Osteoblast (primary cell): ENCODE measurements at regions not wholly inside any gene's neighbourhood (a gene's known extent, or its start where the extent isn't known, plus 50 kb on each side); places are given as distances from the start of the nearest gene placed in this dataset.

ENCODE experiments used
- DNase-seq: peaks from one replicate; pipeline ENCODE4 v3.0.0; 2011; ENCODE audit warnings: low spot score, mixed read lengths; ENCODE audit not compliant: insufficient read length; ENCODE audit errors: missing footprints
- H2AFZ ChIP-seq: 2 replicates; pipeline ENCODE4 v1.6.0; 2011; ENCODE audit warnings: mild to moderate bottlenecking, low read length
- H3K27ac ChIP-seq: 2 replicates; pipeline ENCODE4 v1.5.1; 2011; ENCODE audit warnings: mild to moderate bottlenecking, low read depth, low read length, moderate library complexity
- H3K27me3 ChIP-seq: 2 replicates; pipeline ENCODE4 v1.6.0; 2012; ENCODE audit warnings: mild to moderate bottlenecking, control low read depth, inconsistent platforms, low read length, moderate library complexity; ENCODE audit not compliant: insufficient read depth
- H3K36me3 ChIP-seq: 2 replicates; pipeline ENCODE4 v1.5.1; 2011; ENCODE audit warnings: mild to moderate bottlenecking, low read length, control low read depth, moderate library complexity; ENCODE audit not compliant: insufficient read depth
- H3K4me1 ChIP-seq: 2 replicates; pipeline ENCODE4 v1.5.1; 2011; ENCODE audit warnings: mild to moderate bottlenecking, low read length, control low read depth, moderate library complexity; ENCODE audit not compliant: insufficient read depth
- H3K4me2 ChIP-seq: 2 replicates; pipeline ENCODE4 v1.6.0; 2011; ENCODE audit warnings: mild to moderate bottlenecking, low read length; ENCODE audit not compliant: insufficient read depth
- H3K4me3 ChIP-seq: fragments of 200-600 bp; sonication (generic); 3 replicates; pipeline ENCODE4 v1.5.1; 2012; ENCODE audit warnings: mild to moderate bottlenecking, low read length, inconsistent platforms; ENCODE audit not compliant: insufficient read depth
- H3K79me2 ChIP-seq: 2 replicates; pipeline ENCODE4 v1.6.0; 2012; ENCODE audit warnings: mild to moderate bottlenecking, low read length, control low read depth, inconsistent platforms; ENCODE audit not compliant: insufficient read depth
- H3K9me3 ChIP-seq: 2 replicates; pipeline ENCODE4 v1.5.1; 2011; ENCODE audit warnings: low read depth, low read length, control low read depth
- H4K20me1 ChIP-seq: 2 replicates; pipeline ENCODE4 v1.6.0; 2012; ENCODE audit warnings: mild to moderate bottlenecking, low read length, control low read depth; ENCODE audit not compliant: insufficient read depth
- TF ChIP-seq, protein P1 (sequence below): IDR thresholded peaks from 2 replicates; pipeline ENCODE4 v1.5.1; 2011; ENCODE audit warnings: mild to moderate bottlenecking, low read depth, low read length, moderate library complexity; ENCODE audit errors: extremely low read depth

GRCh38 chr2:228624733-228625132 is 443.2 kb upstream of the SPHKAP start:
- Histone ChIP-seq H3K27ac (no peak overlapping the region), H4K20me1 (no peaks in the 10 kb centered on the region), H3K27me3 (no peaks in the 10 kb centered on the region), H3K9me3 (no peaks in the 10 kb centered on the region), H3K4me3 (no peak overlapping the region), H3K36me3 (no peaks in the 10 kb centered on the region), H3K79me2 (no peaks in the 10 kb centered on the region), H3K4me2 (no peak overlapping the region), H2AFZ (no peak overlapping the region), H3K4me1 (no peaks in the 10 kb centered on the region)
- TF ChIP-seq, protein P1, sequence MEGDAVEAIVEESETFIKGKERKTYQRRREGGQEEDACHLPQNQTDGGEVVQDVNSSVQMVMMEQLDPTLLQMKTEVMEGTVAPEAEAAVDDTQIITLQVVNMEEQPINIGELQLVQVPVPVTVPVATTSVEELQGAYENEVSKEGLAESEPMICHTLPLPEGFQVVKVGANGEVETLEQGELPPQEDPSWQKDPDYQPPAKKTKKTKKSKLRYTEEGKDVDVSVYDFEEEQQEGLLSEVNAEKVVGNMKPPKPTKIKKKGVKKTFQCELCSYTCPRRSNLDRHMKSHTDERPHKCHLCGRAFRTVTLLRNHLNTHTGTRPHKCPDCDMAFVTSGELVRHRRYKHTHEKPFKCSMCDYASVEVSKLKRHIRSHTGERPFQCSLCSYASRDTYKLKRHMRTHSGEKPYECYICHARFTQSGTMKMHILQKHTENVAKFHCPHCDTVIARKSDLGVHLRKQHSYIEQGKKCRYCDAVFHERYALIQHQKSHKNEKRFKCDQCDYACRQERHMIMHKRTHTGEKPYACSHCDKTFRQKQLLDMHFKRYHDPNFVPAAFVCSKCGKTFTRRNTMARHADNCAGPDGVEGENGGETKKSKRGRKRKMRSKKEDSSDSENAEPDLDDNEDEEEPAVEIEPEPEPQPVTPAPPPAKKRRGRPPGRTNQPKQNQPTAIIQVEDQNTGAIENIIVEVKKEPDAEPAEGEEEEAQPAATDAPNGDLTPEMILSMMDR = no peak
- DNase-seq = no peak

GRCh38 chr2:228615496-228615895 is 434.0 kb upstream of the SPHKAP start:
- H3K27ac ChIP-seq = no peak overlapping the region
- H3K36me3 ChIP-seq = no peaks in the 10 kb centered on the region
- H3K4me1 ChIP-seq = peaks cover 10% of the 10 kb centered on the region
- no peak overlapping the region for H2AFZ ChIP-seq
- H3K27me3 ChIP-seq = no peaks in the 10 kb centered on the region
- H4K20me1 ChIP-seq = no peaks in the 10 kb centered on the region
- H3K79me2 ChIP-seq = no peaks in the 10 kb centered on the region
- no peak overlapping the region for H3K4me2 ChIP-seq
- H3K9me3 ChIP-seq = no peaks in the 10 kb centered on the region
- no peak for DNase-seq
- H3K4me3 ChIP-seq = no peak overlapping the region
- TF ChIP-seq, protein P1 = no peak

GRCh38 chr2:228614741-228615140 is 433.3 kb upstream of the SPHKAP start:
- H3K9me3 ChIP-seq = no peaks in the 10 kb centered on the region
- no peak overlapping the region for H3K27ac ChIP-seq
- no peak overlapping the region for H3K4me2 ChIP-seq
- H4K20me1 ChIP-seq = no peaks in the 10 kb centered on the region
- DNase-seq = no peak
- H3K36me3 ChIP-seq = no peaks in the 10 kb centered on the region
- H3K4me1 ChIP-seq = peaks cover 10% of the 10 kb centered on the region
- no peaks in the 10 kb centered on the region for H3K79me2 ChIP-seq
- H3K27me3 ChIP-seq = no peaks in the 10 kb centered on the region
- no peak overlapping the region for H2AFZ ChIP-seq
- H3K4me3 ChIP-seq = no peak overlapping the region
- TF ChIP-seq, protein P1 = no peak

GRCh38 chr2:228613133-228613850 is 431.8 kb upstream of the SPHKAP start:
- H2AFZ ChIP-seq = no peak overlapping the region
- no peaks in the 10 kb centered on the region for H3K79me2 ChIP-seq
- no peak overlapping the region for H3K4me3 ChIP-seq
- H3K27ac ChIP-seq = peak overlapping the region; percentile 66
- TF ChIP-seq, protein P1 = no peak
- H4K20me1 ChIP-seq = no peaks in the 10 kb centered on the region
- peak; percentile 80 for DNase-seq
- peaks cover 10% of the 10 kb centered on the region for H3K4me1 ChIP-seq
- H3K4me2 ChIP-seq = peak overlapping the region; percentile 23
- no peaks in the 10 kb centered on the region for H3K36me3 ChIP-seq
- H3K27me3 ChIP-seq = no peaks in the 10 kb centered on the region
- no peaks in the 10 kb centered on the region for H3K9me3 ChIP-seq
